GM18502 (cell line): ENCODE measurements at regions not wholly inside any gene's neighbourhood (a gene's known extent, or its start where the extent isn't known, plus 50 kb on each side); places are given as distances from the start of the nearest gene placed in this dataset.
"Not testable (repeated sequence)": the region's sequence is repeated elsewhere in the genome, so short reads cannot be mapped to it uniquely, and the experiment has no call there.

Experiments
- ATAC-seq: cut with Tn5 transposase; IDR thresholded peaks from one replicate; pipeline ENCODE4 v1.9.1; 2021; ENCODE audit warnings: mild to moderate bottlenecking; ENCODE audit not compliant: unreplicated experiment, poor library complexity

DNA sequence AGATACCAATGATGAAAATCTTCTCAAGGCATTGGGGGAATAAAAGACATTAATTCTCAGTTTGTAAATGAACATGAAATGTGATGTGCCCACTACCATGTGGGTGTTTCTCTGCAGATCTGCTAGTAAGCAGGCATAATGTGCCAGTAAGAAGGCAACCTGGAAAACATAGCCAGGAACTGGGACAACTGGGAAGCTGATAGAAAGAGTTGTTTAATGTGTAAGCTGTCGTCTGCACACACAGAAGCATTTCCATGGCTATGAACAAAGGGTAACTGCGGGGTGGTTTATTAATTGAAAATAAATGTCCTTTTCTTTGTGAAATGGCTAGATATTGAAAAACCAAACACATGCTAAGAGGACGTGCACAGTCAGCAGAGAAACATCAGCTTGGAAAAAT lies 52.0 kb downstream of the ZC3H11B start:
- no peak for ATAC-seq

DNA sequence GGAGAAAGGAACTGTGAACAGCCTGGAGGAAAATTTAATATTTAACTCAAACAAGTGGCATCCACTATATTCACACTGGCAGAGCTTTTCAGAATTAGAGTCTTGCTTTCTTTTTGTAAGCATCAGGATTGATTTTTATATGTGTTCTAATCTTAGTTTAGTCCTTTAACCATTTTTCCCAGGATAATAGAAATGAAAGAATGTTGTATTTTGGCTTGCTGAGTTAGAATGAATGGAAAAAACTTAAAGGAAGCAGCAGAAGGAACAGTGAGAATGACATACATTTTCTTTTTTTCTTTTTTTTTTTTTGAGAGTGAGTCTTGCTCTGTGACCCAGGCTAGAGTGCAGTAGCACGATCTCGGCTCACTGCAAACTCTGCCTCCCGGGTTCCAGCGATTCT lies 53.0 kb downstream of the ZC3H11B start:
- no peak for ATAC-seq

DNA sequence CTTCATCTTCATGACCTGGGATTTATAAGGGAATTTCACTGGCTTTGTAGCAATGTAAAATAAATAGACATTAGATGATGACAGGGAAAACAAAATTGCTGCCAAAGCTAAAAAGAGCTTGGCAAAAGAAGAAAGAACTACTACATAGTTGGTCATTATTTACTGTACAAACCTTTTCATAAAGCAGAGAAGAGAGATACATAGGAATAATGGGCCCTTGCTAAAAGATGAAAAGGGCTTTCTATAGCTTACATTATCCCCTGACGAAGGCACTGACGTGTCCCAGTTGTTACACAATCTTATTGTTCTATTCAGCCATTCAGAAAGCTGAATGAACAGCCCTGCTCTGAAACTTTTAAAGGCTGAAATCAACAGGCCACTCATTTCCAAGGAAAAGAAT lies 57.1 kb downstream of the ZC3H11B start:
- ATAC-seq = no peak

DNA sequence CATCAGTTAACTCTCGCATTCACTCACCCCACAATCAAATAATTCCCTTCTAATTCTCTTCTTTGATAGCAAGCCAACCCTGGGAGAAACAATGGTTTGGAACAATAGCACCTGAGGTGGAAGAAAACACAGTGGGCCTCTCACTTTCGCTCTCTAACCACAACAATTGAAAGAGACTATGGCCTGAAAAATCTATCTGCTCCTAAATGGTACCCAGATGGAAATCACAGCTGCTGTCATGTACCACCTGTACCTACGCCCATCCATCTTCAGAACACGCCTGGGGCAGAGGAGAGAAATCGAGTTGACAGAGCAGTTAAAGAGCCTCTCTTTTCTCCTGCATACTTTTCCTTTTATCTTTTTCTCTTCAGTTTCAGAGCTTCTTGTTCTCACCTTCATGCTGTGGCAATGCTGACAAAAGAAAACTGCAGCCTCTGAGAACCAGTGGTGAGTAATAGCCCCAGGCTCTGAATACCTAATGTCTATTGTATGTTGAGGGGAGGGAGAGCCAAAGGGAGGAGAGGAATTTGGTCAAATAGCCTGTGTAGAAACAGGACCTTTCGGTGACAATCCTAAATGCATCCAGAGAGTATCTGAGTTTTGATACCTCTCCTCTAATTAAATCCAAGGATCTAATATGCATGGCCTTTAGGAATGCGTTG lies 57.7 kb downstream of the ZC3H11B start:
- no peak for ATAC-seq

DNA sequence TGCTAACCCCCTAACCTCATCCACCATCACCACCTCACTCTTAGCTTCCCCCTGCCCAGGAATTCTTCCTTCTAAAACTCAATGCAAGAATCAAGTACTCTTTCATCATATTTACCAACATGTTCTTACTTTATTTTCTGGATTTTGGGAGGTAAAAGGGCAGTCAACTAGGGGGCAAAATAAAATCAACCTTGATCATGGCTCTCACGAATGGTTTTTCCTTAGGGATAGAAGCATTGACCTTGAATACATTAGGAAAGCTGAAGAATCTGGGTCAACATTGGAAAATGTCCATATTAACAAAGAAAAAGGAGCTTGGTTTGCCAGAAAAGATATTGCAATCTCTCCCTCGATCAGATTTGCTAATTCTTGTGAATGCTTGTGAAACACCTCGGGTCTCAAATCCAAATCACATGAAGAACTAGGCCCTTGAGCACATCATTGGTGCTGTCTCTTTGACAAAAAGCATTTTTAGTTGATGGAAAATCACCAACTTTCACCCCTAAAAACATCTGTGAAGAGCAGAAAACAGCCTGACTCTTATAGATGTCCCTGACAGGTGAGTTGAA lies 58.9 kb downstream of the ZC3H11B start:
- ATAC-seq = no peak

DNA sequence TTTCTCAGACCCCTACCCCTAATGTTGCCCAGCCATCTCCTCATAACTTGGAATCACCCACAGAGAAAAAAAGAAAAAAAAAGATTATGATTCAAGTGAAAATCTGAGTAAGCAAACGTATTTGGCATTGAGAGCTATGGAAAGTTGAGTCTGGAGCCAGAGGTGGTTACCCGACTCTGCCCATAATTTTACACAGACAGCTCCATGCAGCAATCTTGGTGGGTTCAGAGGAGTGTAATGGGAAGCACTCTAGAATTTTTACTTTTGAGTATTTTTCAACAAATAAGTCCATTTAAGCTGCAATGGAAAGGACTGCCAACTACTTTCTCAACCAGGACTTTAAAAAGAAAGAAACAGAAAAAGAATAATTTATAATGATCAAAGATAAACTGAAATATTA lies 62.7 kb downstream of the ZC3H11B start:
- no peak for ATAC-seq

DNA sequence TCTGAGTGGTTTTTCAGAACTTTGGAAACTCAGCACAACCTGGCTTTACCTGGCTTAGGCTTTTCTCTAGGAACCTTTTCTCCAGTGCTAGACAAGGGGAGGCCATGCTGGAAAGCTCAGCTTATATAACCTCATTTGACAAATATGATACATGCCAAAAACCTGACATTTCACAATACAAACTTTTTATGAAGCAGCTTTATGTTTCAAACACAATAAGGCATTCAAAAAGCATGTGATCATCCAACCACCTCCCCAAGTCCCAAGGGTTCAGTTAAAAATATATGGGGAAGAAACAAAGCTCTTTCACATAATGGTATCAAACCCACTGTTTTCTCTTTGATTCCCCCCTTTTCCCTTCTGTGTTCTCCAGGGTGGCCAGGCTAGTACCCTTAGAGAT lies 63.7 kb downstream of the ZC3H11B start:
- ATAC-seq = no peak

DNA sequence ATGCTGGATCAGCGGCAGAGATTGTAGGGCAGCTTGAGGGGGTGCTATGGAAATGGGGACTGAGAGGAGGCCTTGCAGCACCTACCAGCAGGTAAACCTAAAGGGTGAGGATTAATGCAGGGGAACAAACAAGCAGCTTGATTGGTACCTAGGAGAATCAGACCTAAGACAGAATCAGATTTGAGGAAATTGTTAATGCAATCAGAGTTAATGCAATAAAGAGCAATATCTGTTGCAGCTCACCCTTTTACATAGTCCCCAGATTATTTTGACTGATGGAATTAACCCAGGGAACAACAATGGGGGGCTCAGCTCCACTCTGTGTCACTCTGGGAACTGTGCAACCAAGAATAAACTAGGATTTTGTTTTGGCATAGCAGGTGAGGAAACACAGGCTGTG lies 64.5 kb downstream of the ZC3H11B start:
- no peak for ATAC-seq

DNA sequence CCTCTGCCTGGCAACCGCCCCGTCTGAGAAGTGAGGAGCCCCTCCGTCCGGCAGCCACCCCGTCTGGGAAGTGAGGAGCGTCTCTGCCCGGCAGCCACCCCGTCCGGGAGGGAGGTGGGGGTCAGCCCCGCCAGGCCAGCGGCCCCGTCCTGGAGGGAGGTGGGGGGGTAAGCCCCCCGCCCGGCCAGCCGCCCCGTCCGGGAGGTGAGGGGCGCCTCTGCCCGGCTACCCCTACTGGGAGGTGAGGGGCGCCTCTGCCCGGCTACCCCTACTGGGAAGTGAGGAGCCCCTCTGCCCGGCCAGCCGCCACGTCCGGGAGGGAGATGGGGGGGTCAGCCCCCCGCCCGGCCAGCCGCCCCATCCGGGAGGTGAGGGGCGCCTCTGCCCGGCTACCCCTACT lies 67.1 kb downstream of the ZC3H11B start:
- ATAC-seq = not testable (repeated sequence)

DNA sequence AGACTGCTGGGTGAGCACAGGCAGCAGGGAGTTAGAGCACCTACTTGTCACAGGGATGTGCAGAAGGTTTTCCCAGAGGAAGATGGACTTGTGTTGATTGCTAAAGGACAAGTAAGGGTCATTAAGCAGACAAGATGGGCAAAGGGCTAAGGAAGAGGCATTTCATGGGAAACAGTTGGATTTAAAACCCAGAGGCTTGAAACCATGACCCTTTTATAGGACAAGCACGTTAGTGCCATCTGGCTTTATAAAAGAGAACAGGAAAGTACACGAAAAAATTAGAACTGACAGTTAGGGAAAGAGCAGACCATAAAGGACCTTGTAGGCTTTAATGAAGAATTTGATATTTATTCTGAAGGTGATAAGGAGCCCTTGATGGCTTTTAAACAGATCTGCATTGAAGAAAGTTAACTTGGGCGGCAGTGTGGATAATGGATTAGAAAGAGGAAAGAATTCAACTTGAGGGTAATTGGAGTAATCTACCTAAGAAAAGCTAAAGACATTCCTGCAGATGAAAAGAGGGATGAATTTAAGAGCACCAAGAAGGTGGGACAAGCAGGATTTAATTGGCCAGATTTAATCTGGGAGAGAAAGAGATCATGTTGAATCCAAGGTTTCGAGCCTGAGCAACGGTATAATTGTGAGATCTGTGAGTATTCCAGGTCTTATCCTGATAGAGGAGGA lies 68.6 kb downstream of the ZC3H11B start:
- no peak for ATAC-seq

DNA sequence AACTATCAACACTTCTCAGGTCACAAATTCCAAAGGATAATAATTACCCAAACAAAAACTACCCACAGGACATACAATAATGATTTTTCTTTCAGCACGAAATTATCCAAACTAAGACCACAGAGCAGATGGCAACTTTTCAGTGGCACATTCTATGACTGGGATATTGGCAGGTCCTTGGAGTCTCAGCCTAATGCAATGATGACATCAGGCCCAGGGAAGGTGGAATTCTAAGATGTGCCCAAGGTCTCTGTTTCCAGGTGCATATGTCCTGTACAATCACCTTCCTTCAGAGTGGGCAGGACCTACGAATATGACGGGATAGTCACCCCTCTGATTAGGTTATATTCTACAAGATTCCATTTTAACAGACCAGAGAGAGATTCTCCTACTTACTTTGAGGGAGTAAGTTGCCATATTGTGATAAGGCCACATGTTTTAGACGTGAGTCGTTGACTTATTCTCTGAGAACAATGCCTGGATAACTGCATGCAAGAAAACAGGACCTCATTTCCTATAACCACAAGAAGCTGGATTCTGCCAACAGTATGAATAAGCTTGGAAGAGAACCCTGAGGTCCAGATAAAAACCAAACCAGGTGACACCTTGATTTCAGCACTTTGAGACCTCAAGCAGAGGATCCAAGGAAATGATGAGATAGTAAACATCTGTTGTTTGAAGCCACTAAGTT lies 69.9 kb downstream of the ZC3H11B start:
- no peak for ATAC-seq

DNA sequence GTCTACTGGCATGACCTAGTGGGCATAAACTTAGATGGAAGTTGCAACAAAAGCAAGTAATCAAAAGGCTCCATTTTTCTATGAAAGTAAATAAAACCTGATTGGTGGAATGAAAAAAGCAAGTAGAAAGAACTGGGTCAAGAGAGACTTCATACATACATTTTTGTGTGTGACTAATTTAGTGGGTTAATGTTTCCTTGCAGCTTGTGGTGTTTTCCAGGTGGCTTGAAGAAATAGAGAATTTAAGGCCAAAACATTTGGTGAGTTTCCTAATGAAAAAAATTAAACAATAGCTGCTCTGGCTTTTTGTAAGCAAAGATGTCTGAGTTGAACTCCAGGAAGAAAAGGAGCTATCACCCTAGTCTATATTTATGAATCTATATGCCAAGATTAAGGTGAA lies 71.0 kb downstream of the ZC3H11B start:
- no peak for ATAC-seq

DNA sequence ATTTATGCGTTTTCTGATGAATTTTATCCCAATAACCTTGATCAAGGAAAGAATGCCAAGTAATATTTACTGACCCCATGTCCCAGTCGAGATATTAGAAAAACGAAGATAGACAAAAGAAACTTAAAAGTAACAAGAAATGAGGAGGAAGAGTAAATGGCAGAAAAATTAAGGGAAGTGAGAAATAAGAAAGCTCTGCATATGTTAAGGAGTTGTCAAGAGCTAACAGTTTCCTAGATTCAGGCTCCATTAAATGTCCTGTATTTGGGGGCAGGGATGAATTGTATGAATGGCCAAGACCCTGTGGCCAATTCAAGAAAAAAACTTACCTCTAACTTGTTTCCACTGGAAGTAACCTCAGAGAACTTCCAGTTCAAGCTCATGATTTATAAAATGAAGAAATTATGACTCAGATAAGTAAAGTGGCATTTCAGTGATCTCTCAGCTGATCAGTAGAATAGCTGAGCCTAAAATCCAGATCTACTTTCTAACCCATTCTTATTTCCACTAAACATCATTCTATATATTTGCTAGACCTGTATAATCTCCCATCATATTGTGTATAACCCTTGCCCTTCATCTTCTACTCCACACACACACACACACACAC lies 73.2 kb downstream of the ZC3H11B start:
- no peak for ATAC-seq

DNA sequence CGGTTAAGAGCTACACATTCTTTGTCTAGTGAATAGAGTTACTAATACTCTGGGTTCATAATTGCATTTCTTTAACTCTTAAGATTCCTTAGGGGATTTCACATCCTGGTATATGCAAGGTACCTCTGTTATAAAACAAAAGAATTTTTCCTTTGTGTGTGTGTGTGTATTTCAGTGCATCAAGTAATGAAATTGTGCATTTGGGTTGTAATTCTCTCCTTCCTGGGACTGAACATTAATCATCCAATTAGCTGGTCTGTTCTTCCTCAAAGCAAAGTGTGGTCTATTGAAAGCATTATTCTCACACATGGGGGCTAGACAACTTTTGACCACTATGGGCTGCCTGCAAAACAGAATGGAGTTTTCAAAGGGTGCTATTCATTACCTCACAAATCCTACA lies 74.0 kb downstream of the ZC3H11B start:
- ATAC-seq = no peak

DNA sequence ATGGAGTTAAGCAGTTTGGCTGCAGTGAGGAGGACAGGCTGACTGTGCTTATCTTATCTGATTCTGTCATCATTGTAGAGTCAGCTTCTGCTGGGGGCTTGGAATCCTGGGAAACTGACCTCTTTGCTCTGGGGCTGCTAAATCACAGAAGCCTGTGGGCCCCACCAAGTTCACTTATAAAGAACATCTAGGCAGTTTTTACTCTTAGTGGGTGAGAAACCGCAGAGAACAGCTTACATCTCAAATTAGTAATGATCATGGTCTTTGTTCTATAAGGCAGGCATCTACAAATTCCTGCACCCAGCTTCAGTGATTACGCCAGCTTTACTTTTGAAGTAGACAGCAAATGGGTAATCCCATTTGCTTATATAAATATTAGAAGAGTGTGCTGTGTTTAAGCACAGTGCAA lies 75.7 kb downstream of the ZC3H11B start:
- no peak for ATAC-seq

DNA sequence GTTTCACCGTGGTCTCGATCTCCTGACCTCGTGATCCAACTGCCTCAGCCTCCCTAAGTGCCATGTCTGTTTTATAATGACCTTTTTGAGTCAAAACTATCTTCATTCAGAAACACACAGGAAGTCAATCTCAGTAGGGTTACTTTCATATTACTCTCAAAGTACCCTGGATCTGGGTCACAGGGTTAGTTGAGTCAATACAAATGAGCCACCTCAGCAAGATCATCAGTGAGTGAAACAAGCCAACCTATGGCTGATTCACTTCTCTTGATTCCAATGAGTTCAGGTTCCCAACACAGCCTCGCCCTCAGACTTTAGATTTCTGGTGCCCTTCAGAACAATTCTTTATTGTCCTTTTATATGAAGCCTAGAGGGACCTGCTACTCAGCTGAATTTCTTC lies 76.9 kb downstream of the ZC3H11B start:
- no peak for ATAC-seq

DNA sequence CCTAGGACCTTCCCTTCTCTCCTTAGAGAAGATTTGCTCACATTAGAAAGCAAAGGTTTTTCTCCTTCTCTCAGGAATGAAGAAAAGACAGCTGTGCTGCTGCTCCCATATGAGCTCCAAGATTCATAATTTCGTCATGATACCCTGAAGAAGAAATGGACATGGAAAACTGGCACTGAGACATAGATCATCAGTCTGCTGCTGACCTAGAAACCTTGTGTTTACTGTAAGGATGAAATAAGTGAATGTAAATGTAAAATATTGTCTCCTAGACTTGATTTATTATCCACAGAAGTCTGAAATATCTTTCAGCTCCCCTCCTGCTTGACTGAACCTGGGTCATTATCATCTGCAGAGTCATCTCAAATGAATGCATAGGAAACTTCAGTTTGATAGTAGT lies 77.9 kb downstream of the ZC3H11B start:
- ATAC-seq = no peak

DNA sequence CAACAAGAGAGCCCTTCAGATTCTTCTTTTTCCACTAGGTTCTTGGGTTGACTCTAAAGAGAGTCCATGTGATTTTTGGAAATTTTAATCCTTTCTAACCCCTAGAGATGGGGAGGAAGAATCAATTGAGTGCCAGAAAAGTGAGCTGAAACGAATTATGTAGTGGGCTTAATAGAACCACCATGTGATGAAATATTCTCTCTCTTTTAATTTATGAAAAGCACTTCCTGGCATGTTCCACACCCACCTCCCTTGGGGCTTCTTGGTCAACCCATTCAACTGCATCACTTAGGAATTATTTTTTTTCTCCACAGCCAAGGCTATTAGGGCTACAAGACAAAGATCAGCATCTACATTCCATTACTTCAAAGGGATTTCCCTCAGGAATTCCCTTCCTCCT lies 79.6 kb downstream of the ZC3H11B start:
- ATAC-seq = no peak

DNA sequence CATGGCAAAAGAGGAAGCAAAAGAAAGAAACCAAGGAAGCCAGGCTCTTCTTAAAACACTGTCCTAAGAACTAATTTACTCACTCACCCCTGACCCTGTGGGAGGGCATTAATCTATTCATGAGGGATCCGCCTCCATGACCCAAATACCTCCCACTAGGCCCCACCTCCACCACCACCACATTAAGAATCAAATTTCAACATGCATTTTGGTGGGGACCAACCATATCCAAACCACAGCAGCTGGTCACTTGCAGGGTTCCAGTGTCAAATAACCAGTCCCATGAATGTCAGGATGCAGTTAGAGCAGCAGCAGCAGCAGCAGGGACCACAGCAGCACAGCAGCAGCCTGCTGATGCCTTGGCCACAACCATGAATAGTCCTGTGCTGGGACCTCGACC lies 83.8 kb downstream of the ZC3H11B start:
- no peak for ATAC-seq

DNA sequence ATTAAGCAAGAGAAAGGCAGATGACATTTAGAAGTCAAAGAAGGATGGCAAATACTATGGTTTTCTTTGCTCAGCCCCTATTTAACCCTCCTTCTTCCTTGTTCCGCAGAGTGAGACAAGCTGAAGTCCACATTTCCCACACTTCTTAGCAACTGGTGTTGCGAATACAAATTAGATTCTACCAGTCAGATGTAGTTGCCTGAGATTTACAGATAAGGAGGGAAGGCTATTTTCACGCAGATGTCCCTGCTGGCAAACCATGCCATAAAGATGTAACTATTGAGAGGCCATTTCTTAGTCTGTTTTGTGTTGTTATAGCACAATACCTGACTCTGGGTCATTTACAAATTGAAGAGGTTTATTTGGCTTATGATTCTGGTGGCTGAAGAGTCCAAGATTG lies 84.3 kb downstream of the ZC3H11B start:
- ATAC-seq = no peak

DNA sequence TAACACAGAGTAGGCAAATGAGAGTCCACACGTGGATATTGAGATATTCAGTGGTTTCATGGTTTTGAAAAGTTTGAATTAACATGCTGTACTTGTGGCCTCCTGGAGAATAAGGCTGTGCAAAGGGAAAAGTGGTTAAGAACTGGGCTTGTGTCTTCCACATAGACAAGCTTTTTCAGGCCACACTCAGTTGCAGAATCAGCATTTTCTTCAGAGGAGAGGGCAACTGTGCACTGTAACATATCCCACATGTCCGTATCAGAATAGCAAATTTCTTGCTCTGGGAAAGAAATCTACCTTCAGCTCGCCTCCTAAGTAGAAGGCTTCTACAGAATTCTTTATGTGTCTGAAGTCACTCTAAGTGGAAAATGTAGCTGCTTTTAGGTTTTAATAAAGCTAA lies 84.9 kb downstream of the ZC3H11B start:
- no peak for ATAC-seq
